NB4 (cell line): ENCODE measurements at regions not wholly inside any gene's neighbourhood (a gene's known extent, or its start where the extent isn't known, plus 50 kb on each side); places are given as distances from the start of the nearest gene placed in this dataset.
"Not testable (repeated sequence)": the region's sequence is repeated elsewhere in the genome, so short reads cannot be mapped to it uniquely, and the experiment has no call there.

Experiments
- DNase-seq: peaks from one replicate; pipeline ENCODE4 v3.0.0; 2010; ENCODE audit warnings: low read depth
- H3K4me3 ChIP-seq: one replicate; pipeline ENCODE4 v1.5.1; 2011; ENCODE audit warnings: mild to moderate bottlenecking, low read depth, low read length, moderate library complexity
- MYC ChIP-seq: IDR thresholded peaks from 2 replicates; pipeline ENCODE4 v1.6.1; 2011; ENCODE audit warnings: low read depth, low read length
- POLR2A ChIP-seq: IDR thresholded peaks from 2 replicates; pipeline ENCODE4 v1.6.1; 2011; ENCODE audit warnings: mild to moderate bottlenecking; ENCODE audit not compliant: insufficient read length; ENCODE audit errors: extremely low read depth
- TF ChIP-seq, protein P1 (sequence below): IDR thresholded peaks from one replicate; pipeline ENCODE4 v1.5.1; 2012; ENCODE audit warnings: low read depth, low read length
- TF ChIP-seq, protein P2 (sequence below): IDR thresholded peaks from 2 replicates; pipeline ENCODE4 v1.6.1; 2011; ENCODE audit warnings: low read depth, low read length

DNA sequence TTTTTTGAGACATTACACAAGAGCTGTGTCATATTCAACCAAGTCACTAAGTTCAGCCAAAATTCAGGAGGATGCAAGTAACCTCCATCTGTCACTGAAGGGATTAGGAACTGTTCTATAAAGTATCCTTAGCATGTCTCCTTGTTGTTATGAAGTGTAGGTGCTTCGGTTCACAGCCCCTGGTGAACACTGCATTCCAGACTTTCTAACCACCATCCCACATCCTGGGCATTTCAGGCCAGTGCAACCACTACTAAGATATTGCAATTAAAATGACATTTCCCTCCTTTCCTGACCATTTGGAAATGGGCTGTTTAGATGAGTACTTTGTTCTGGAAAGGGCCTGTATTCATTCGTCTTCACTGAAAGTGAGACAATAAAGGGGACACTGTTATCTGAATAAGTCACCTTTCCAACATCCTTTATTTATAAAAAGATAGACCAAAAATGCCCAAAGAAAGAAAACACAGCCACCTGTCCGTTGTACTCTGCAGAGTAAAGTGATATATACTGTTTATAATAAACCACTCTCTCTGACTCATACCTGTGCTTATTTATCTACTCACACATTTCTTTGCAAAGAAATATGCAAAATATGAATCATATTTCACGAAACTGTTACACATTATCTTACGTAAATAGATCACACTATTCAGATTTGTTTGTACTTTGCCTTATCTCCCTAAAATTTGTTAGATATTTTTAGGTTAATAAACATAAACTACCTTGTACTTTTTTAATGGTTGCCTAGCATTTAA is 861.9 kb downstream of the CDH18 start:
- DNase-seq, result no peak
- H3K4me3 ChIP-seq, result no peak overlapping the region
- TF ChIP-seq, protein P1, sequence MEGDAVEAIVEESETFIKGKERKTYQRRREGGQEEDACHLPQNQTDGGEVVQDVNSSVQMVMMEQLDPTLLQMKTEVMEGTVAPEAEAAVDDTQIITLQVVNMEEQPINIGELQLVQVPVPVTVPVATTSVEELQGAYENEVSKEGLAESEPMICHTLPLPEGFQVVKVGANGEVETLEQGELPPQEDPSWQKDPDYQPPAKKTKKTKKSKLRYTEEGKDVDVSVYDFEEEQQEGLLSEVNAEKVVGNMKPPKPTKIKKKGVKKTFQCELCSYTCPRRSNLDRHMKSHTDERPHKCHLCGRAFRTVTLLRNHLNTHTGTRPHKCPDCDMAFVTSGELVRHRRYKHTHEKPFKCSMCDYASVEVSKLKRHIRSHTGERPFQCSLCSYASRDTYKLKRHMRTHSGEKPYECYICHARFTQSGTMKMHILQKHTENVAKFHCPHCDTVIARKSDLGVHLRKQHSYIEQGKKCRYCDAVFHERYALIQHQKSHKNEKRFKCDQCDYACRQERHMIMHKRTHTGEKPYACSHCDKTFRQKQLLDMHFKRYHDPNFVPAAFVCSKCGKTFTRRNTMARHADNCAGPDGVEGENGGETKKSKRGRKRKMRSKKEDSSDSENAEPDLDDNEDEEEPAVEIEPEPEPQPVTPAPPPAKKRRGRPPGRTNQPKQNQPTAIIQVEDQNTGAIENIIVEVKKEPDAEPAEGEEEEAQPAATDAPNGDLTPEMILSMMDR, result no peak
- no peak for TF ChIP-seq MYC
- TF ChIP-seq POLR2A, result no peak

DNA sequence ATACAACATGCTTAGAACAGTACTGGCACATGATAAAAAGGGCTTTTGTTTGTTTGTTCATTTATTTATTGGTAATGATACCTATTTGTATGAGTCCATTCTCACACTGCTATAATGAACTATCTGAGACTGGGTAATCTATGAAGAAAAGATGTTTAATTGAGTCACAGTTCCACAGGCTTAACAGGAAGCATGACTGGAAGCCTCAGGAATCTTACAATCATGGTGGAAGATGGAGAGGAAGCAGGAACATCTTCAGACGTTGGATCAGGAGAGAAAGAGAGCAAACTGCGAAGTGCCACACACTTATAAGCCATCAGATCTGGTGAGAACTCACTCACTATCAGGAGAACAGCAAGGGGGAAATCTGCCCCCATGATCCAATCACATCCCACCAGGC is 847.7 kb downstream of the CDH18 start:
- TF ChIP-seq, protein P2, sequence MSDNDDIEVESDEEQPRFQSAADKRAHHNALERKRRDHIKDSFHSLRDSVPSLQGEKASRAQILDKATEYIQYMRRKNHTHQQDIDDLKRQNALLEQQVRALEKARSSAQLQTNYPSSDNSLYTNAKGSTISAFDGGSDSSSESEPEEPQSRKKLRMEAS, result no peak
- TF ChIP-seq MYC (no peak), POLR2A (no peak)
- TF ChIP-seq, protein P1, result no peak
- DNase-seq, result no peak
- H3K4me3 ChIP-seq, result no peak overlapping the region

DNA sequence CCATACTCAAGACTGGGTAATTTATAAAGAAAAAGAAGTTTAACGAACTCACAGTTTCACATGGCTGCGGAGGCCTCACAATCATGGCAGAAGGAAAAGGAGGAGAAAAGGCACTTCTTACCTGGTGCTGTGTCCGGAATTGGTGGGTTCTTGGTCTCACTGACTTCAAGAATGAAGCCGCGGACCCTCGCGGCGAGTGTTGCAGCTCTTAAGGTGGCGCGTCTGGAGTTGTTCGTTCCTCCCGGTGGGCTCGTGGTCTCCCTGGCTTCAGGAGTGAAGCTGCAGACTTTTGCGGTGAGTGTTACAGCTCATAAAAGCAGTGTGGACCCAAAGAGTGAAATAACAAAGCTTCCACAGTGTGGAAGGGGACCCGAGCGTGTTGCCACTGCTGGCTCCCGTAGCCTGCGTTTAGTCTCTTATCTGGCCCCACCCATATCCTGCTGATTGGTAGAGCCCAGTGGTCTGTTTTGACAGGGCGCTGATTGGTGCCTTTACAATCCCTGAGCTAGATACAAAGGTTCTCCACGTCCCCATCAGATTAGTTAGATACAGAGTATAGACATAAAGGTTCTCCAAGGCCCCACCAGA is 846.0 kb downstream of the CDH18 start:
- not testable (repeated sequence) for DNase-seq, H3K4me3 ChIP-seq

DNA sequence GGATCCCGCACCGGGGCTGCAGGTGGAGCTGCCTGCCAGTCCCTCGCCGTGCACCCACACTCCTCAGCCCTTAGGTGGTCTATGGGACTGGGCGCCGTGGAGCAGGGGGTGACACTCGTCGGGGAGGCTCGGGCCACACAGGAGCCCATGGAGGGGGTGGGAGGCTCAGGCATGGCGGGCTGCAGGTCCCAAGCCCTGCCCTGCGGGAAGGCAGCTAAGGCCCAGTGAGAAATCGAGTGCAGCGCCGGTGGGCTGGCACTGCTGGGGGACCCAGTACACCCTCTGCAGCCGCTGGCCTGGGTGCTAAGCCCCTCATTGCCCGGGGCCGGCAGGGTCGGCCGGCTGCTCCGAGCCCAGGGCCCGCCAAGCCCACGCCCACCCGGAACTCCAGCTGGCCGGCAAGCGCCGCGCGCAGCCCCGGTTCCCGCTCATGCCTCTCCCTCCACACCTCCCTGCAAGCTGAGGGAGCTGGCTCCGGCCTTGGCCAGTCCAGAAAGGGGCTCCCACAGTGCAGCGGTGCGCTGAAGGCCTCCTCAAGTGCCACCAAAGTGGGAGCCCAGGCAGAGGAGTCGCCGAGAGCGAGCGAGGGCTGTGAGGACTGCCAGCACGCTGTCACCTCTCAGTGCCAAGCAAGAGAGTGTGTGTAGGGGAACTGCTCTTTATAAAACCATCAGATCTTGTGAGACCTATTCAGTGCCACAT is 845.1 kb downstream of the CDH18 start:
- DNase-seq, H3K4me3 ChIP-seq: not testable (repeated sequence)

DNA sequence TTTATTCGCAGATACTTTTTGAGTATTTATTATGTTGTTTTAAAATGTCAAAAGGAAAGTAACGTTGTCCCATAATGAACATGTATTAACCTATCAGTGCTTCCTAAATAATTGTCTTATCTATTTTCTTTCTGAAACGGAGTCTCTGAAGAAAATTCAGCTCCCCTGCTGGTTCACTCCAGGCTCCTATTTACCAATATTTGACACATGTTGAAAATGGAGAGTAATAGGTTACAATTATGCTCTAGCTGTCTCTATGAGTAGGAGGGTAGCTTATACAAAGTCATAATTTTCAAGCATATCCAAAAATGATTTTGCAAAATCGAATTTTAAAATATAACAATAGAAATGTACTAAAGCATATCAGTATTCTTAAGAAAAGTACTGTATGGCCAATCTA is 844.1 kb downstream of the CDH18 start:
- no peak overlapping the region for H3K4me3 ChIP-seq
- no peak for DNase-seq
- TF ChIP-seq, protein P1, result no peak
- TF ChIP-seq POLR2A (no peak), MYC (no peak)
- TF ChIP-seq, protein P2, result no peak

DNA sequence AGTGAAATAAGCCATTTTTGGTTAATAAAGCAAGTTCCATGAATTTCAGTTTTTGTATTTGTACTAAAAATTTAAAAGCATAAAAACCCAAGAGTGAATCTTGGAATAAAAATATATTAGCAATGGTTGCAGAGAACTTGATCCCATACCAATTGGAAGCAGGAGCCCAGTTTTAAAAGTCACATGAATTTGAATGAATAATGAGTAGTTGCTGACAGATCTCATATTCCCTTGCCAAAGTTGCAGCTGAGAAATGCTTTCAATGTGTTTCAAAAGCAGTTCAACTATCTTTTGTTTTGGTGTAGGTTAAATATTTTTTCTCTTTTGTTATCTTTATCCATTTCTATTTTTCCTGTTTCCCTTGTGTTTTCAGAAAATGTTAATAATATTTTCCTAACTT is 818.6 kb downstream of the CDH18 start:
- no peak for DNase-seq
- H3K4me3 ChIP-seq, result no peak overlapping the region
- TF ChIP-seq MYC (no peak), POLR2A (no peak)
- TF ChIP-seq, protein P1, result no peak
- TF ChIP-seq, protein P2, result no peak
